Naive B cell (primary cell): ENCODE measurements at regions not wholly inside any gene's neighbourhood (a gene's known extent, or its start where the extent isn't known, plus 50 kb on each side); places are given as distances from the start of the nearest gene placed in this dataset.

ENCODE experiments used
- ATAC-seq, 2 donors: fragments of 150-1000 bp; cut with Tn5 transposase; 2 replicates each; pipeline ENCODE4 v1.10.0; 2021; ENCODE audit warnings: low read depth in 2 of 2, mild to moderate bottlenecking in 2 of 2, moderate library complexity in 2 of 2
- DNase-seq: peaks from one replicate; pipeline ENCODE4 v3.0.0; 2022
- H3K27ac Mint-ChIP-seq, 6 donors: one replicate each; pipeline ENCODE4 v1.8.0; 2020 to 2022; ENCODE audit warnings: mild to moderate bottlenecking in 6 of 6, mixed read lengths in 6 of 6, moderate library complexity in 5 of 6, inconsistent platforms in 2 of 6
- H3K27me3 Mint-ChIP-seq, 3 donors: one replicate each; pipeline ENCODE4 v1.8.0; 2021 to 2022; ENCODE audit warnings: mixed read lengths in 3 of 3, mild to moderate bottlenecking in 1 of 3
- H3K36me3 Mint-ChIP-seq, 2 donors: one replicate each; pipeline ENCODE4 v1.8.0; 2020 to 2022; ENCODE audit warnings: mixed read lengths in 2 of 2, inconsistent platforms in 1 of 2, mild to moderate bottlenecking in 1 of 2
- H3K4me1 Mint-ChIP-seq, 3 donors: one replicate each; pipeline ENCODE4 v1.8.0; 2020 to 2022; ENCODE audit warnings: mixed read lengths in 3 of 3, inconsistent platforms in 1 of 3, mild to moderate bottlenecking in 1 of 3, moderate library complexity in 1 of 3
- H3K4me3 Mint-ChIP-seq, 8 donors: one replicate each; pipeline ENCODE4 v1.8.0; 2020 to 2022; ENCODE audit warnings: mild to moderate bottlenecking in 8 of 8, mixed read lengths in 8 of 8, moderate library complexity in 8 of 8, inconsistent platforms in 2 of 8
- H3K9me3 Mint-ChIP-seq, 7 donors: one replicate each; pipeline ENCODE4 v1.8.0; 2020 to 2022; ENCODE audit warnings: mixed read lengths in 7 of 7, mild to moderate bottlenecking in 5 of 7, inconsistent platforms in 2 of 7, moderate library complexity in 1 of 7

DNA sequence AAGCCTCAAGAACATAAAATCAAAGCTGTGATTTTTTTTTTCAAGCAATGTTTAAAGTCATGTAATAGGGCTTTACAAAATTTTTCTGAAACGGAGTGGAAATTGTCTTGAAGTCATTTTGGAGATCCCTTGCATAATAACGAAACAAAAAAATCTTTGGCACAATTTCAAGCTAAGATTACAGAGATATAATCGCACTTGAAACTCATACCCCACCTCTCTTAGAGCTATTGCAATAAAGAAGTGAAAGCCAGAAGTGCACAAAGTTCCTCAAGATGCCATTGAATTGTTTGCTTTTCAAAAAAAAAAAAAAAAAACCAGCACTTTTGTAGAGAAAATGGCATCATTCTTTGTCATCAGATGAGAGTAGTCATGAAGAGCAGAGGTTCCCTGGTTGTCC is 152.3 kb downstream of the PAX3 start:
- no peak for DNase-seq
- no peaks in the 10 kb centered on the region for H3K36me3 Mint-ChIP-seq
- no peak overlapping the region for H3K4me3 Mint-ChIP-seq
- H3K9me3 Mint-ChIP-seq: peaks cover 0 to 5% (median 0%) of the 10 kb centered on the region in 7 donors
- H3K27me3 Mint-ChIP-seq: no peaks in the 10 kb centered on the region
- no peak for ATAC-seq
- H3K4me1 Mint-ChIP-seq: no peaks in the 10 kb centered on the region
- H3K27ac Mint-ChIP-seq: no peak overlapping the region

DNA sequence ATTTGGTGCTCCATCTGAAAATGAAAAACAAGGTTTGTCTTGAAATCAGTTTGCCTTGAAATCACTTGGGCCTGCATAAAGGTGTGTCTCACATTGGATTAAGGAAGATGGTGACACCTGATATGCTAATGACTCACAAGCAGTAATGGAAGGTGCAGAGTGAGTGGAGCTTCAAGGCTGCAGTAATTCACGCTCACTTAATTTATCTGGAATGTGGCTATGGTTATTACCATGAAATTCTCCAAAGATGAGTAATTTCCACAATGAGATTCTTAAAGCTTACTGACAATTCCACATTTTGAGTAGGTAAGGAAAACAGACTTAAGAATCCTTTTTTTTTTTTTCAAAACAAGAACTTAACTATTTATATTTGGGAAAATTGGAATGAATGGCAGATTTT is 156.8 kb downstream of the PAX3 start:
- no peak overlapping the region for H3K4me3 Mint-ChIP-seq
- H3K9me3 Mint-ChIP-seq: peaks cover 0 to 10% (median 2%) of the 10 kb centered on the region in 7 donors
- no peaks in the 10 kb centered on the region for H3K36me3 Mint-ChIP-seq
- ATAC-seq: no peak
- no peak overlapping the region for H3K27ac Mint-ChIP-seq
- H3K27me3 Mint-ChIP-seq: no peaks in the 10 kb centered on the region
- no peaks in the 10 kb centered on the region for H3K4me1 Mint-ChIP-seq
- DNase-seq: no peak

DNA sequence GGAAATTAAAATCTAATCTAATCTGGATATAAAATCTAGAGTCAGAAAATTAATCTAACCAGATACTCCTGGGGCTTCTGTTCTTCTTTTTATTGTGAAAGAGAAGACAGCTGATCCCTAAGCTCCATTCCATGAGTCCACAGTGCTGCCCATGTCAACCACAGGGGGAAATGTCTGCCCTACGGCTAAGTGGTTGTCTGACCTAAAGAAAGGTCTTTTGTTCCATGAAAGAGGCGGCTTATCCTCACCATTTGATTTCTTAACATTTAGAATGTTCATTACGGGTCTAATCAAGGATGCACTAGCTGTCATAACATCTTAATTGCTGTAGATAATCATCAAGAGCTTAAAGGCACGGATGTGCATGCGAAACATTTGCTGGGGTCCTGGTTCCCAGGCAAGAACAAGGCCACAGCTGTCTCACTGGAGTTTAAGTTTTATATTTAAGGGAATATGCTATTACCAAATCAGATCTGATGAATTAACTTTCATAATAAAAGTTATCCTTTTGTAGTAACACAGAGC is 162.6 kb downstream of the PAX3 start:
- H3K4me3 Mint-ChIP-seq: no peak overlapping the region
- no peak for DNase-seq
- no peaks in the 10 kb centered on the region for H3K27me3 Mint-ChIP-seq
- H3K27ac Mint-ChIP-seq: no peak overlapping the region
- H3K9me3 Mint-ChIP-seq: peaks cover 0 to 22% (median 11%) of the 10 kb centered on the region in 7 donors
- no peak for ATAC-seq
- no peaks in the 10 kb centered on the region for H3K4me1 Mint-ChIP-seq
- no peaks in the 10 kb centered on the region for H3K36me3 Mint-ChIP-seq

DNA sequence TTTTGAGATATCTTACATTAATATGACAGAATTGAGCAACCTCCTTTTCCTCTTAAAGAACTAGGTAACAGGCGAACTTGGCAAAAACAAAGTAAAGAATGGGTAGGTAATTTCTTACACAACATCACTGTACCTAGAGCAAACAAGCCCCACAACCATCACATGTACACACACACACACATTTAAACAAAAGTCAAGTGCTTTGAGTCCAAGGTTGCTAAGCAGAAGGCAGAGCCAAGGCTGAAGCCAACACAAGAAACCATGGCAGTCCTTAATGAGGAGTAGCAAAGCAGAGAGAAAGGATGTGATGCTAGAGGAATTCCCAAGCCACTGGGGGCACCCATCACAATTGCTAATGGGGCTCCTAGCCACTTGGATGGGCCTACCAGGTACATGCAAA is 164.1 kb downstream of the PAX3 start:
- H3K27me3 Mint-ChIP-seq: no peaks in the 10 kb centered on the region
- H3K4me1 Mint-ChIP-seq: no peaks in the 10 kb centered on the region
- DNase-seq (no peak), ATAC-seq (no peak)
- no peaks in the 10 kb centered on the region for H3K36me3 Mint-ChIP-seq
- peaks cover 0 to 22% (median 11%) of the 10 kb centered on the region in 7 donors for H3K9me3 Mint-ChIP-seq
- H3K4me3 Mint-ChIP-seq: no peak overlapping the region
- no peak overlapping the region for H3K27ac Mint-ChIP-seq

DNA sequence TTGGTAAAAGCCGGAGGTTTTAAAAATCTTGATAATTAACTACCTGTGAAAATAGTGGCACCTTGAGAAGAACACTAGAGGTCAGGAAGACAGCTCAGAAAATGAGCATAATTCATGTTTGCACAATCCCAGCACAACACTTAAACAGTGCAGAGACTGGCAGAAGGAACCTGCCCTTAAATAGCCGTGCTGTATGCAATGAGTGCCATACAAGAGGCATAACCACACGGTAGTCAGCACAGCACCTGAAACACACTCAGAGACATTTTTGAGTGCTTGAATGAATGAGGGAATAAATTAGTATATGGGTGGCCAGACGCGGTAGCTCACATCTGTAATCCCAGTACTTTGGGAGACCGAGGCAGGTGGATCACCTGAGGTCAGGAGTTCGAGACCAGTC is 164.9 kb downstream of the PAX3 start:
- peaks cover 0 to 20% (median 11%) of the 10 kb centered on the region in 7 donors for H3K9me3 Mint-ChIP-seq
- no peak overlapping the region for H3K4me3 Mint-ChIP-seq
- H3K4me1 Mint-ChIP-seq: no peaks in the 10 kb centered on the region
- ATAC-seq (no peak), DNase-seq (no peak)
- H3K27ac Mint-ChIP-seq: no peak overlapping the region
- no peaks in the 10 kb centered on the region for H3K27me3 Mint-ChIP-seq
- no peaks in the 10 kb centered on the region for H3K36me3 Mint-ChIP-seq

DNA sequence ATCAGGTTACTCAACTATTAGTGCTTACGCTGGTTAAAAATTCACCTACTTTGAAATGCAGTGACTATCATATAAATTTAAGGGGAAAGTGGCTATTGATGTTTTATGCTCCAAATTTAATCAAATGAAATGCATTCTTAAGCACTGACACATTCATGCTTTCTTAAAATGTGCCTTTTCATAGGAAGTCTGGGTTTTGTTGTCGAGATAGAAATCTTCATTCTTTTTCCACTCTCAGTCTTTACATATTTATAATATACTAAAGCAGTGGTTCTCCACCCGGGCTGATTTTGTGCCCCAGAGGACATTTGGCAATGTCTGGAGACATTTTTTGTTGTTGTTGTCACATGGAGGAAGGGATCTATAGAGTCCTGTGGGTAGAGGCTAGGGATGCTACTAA is 167.9 kb downstream of the PAX3 start:
- ATAC-seq: no peak
- H3K9me3 Mint-ChIP-seq: peaks cover 0 to 8% (median 2%) of the 10 kb centered on the region in 7 donors
- no peaks in the 10 kb centered on the region for H3K4me1 Mint-ChIP-seq
- no peak overlapping the region for H3K4me3 Mint-ChIP-seq
- H3K27me3 Mint-ChIP-seq: no peaks in the 10 kb centered on the region
- H3K27ac Mint-ChIP-seq: no peak overlapping the region
- DNase-seq: no peak
- no peaks in the 10 kb centered on the region for H3K36me3 Mint-ChIP-seq

DNA sequence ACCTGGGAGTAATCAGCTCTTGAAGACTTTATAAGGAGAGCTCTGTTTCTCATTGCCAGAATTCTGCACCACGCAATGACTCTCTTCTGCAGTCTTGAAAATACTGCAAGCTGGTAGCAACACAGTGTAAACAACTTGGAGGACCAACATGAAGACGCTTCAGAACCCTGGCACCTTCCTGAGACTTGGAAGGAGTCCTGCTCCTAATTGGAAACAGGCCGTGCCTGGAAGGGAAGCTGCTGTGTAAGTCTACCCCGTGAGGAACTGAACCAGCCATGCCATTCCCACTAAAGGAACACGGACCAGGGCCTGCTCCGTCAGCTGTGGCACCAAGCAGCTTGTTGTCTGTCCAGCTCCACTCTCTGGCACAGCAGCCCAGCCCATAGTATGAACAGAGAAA is 171.1 kb downstream of the PAX3 start:
- no peak for DNase-seq
- H3K36me3 Mint-ChIP-seq: no peaks in the 10 kb centered on the region
- H3K9me3 Mint-ChIP-seq: peaks cover 0 to 3% (median 0%) of the 10 kb centered on the region in 7 donors
- H3K27ac Mint-ChIP-seq: no peak overlapping the region
- no peaks in the 10 kb centered on the region for H3K27me3 Mint-ChIP-seq
- H3K4me3 Mint-ChIP-seq: no peak overlapping the region
- H3K4me1 Mint-ChIP-seq: no peaks in the 10 kb centered on the region
- no peak for ATAC-seq

DNA sequence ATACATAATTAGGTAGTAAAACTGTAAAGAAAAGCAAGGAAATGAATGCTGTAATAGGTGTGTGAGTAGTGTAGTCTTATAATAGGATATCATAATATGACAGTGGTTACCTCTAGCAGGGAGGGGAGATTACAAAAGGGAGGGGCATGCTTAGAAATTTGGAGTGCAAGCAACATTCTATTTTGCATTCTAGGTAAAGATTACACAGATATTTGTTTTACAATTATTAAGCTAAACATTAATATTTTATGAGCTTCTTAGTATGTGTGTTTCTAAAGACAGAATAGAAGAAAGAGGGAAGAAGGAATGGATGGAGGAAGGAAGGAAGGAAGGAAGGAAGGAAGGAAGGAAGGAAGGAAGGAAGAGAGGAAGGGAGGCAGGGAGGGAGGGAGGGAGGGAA is 177.9 kb downstream of the PAX3 start:
- DNase-seq (no peak), ATAC-seq (no peak)
- Mint-ChIP-seq H3K4me3 (no peak overlapping the region), H3K36me3 (no peaks in the 10 kb centered on the region), H3K4me1 (no peaks in the 10 kb centered on the region), H3K27ac (no peak overlapping the region), H3K27me3 (peaks cover 0 to 4% (median 0%) of the 10 kb centered on the region in 3 donors), H3K9me3 (peaks cover 0 to 5% (median 0%) of the 10 kb centered on the region in 7 donors)

DNA sequence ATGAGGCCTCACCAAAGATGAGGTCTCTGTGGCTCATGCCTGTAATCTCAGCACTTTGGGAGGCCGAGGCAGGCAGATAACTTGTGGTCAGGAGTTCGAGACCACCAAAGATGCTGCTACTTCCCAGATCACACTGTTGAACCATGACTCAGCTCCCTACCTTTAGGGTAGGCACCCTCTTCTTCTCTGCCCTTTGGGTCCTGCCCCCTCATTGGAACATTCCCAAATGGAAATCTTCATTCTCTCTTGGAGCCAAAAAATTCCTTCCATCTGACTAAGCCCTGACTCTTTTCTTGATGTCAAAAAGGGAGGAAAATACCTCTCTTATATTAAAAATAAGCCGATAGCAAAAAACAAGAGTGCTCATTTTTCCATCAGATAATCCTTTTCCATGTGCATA is 183.5 kb downstream of the PAX3 start:
- DNase-seq (no peak), ATAC-seq (no peak)
- Mint-ChIP-seq H3K9me3 (peaks cover 0 to 7% (median 3%) of the 10 kb centered on the region in 7 donors), H3K27me3 (peaks cover 0 to 4% (median 0%) of the 10 kb centered on the region in 3 donors), H3K27ac (no peak overlapping the region), H3K4me1 (no peaks in the 10 kb centered on the region), H3K36me3 (no peaks in the 10 kb centered on the region), H3K4me3 (no peak overlapping the region)

DNA sequence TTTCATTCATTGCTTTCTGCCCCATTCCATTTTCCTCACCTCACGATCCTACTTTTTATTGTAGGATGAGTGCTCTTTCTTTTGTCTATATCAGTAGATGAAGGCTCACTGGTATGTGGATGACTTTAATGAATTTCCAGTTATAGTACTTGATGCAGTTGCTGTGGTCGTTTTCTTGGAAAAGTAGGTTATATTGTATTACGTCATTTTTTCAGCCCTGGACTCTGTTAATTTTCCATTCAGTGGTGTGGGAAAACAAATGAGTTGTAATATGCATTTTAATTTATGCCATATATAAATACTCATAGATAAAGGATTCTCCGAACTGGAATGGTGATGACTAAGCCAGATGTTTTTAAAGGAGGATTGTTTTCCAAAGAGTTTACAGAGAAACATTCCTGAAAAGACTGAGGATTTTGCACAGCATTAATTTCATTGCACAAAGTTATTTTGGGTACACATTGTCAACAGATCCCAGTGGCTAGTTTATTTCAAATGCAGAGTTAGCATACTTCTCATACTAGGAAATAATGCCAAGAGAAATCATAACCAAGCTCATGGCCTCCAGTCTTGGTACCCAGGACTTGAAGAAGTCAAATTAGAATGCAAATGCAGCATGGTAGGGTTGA is 189.7 kb downstream of the PAX3 start:
- Mint-ChIP-seq H3K9me3 (peaks cover 0 to 7% (median 0%) of the 10 kb centered on the region in 7 donors), H3K27ac (no peak overlapping the region), H3K36me3 (no peaks in the 10 kb centered on the region), H3K27me3 (peaks cover 0 to 5% (median 0%) of the 10 kb centered on the region in 3 donors), H3K4me3 (no peak overlapping the region), H3K4me1 (no peaks in the 10 kb centered on the region)
- no peak for ATAC-seq
- DNase-seq: no peak

DNA sequence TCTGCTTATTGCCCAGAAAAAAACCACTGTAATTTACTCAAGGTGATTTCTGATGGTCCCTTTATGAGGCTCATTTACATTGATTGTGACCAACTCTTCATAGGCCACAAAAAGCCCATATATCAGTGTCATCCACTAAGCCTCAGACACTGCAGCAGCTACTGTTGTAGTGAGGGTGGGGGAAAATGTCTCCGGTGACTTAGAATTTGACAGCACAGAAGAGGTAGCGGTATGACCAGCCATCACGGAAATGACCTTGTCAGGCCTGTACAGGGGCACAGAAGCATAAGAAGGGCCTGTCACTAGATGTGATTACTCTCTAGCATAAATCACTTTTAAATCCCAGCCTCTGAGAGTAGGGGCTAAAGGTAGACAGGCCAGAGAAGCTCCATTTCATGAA is 190.3 kb downstream of the PAX3 start:
- DNase-seq (no peak), ATAC-seq (no peak)
- H3K4me3 Mint-ChIP-seq: no peak overlapping the region
- H3K36me3 Mint-ChIP-seq: no peaks in the 10 kb centered on the region
- no peaks in the 10 kb centered on the region for H3K4me1 Mint-ChIP-seq
- peaks cover 0 to 7% (median 0%) of the 10 kb centered on the region in 7 donors for H3K9me3 Mint-ChIP-seq
- no peak overlapping the region for H3K27ac Mint-ChIP-seq
- H3K27me3 Mint-ChIP-seq: peaks cover 0 to 5% (median 0%) of the 10 kb centered on the region in 3 donors

DNA sequence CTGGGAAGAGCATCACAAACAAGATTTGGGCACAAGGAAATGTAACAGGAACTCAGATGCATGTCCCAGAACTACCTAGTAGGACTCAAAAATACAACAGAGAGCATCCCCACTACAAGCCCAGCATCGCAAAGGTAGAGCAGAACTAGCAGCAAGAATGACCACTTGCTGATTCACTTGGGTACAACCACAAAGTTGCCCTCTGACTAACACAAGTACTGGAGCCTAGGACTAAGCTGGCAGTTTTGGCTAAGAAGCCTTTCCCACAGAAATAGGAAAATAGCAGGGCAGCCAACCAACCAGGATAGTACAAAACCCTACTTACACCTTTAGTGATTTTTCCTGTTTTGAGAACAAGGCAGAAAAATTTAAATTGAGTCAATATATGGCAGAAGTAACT is 193.8 kb downstream of the PAX3 start:
- Mint-ChIP-seq H3K9me3 (peaks cover 0 to 5% (median 0%) of the 10 kb centered on the region in 7 donors), H3K4me3 (no peak overlapping the region), H3K27ac (no peak overlapping the region), H3K36me3 (no peaks in the 10 kb centered on the region), H3K27me3 (peaks cover 0 to 5% (median 0%) of the 10 kb centered on the region in 3 donors), H3K4me1 (no peaks in the 10 kb centered on the region)
- DNase-seq (no peak), ATAC-seq (no peak)

DNA sequence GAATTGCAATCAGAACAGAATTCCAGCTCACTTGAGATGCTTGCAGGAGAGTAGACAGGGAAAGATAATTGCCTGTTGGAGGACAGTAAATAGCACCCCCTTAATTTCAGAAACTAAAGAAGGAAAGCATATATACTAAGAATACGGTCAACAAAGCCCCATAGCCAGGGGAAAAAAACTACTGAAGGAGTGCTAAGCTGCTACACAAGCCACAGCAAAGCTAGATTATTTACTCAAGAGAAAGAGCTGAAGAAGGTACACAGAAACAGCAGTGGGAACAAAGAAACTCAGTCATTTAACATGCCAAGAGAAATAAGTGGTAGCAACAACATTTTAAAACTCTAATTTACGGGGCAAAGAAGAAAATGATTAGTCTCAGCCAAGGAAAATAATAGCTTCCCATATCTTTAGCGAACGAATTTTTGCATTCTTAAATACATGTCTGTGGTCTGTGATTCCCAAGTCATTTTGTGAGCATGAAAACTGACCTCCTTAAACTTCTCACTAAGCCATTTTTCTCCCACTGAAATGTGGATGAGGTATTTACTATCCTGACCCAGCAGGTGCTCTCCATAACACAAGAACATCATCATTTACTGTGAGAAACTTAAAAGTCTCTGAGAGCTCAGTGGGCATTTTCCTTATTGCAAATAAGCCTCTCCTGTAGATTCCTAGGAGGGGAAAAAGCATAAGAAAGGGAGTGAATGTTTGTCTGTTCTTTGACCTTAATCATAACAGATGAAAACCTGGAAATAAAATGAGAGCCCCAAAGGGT is 196.0 kb downstream of the PAX3 start:
- peaks cover 0 to 5% (median 0%) of the 10 kb centered on the region in 3 donors for H3K27me3 Mint-ChIP-seq
- no peak overlapping the region for H3K27ac Mint-ChIP-seq
- H3K9me3 Mint-ChIP-seq: peaks cover 0 to 7% (median 0%) of the 10 kb centered on the region in 7 donors
- DNase-seq: no peak
- H3K4me3 Mint-ChIP-seq: no peak overlapping the region
- no peaks in the 10 kb centered on the region for H3K4me1 Mint-ChIP-seq
- ATAC-seq: no peak
- no peaks in the 10 kb centered on the region for H3K36me3 Mint-ChIP-seq
